GM04504 (cell line): ENCODE measurements at regions not wholly inside any gene's neighbourhood (a gene's known extent, or its start where the extent isn't known, plus 50 kb on each side); places are given as distances from the start of the nearest gene placed in this dataset.
"Not testable (repeated sequence)": the region's sequence is repeated elsewhere in the genome, so short reads cannot be mapped to it uniquely, and the experiment has no call there.

Experiments used
- DNase-seq: peaks from one replicate; pipeline ENCODE4 v3.0.0-alpha.2; 2012; ENCODE audit warnings: low read depth

GRCh38 chr11:101835506-101836063 lies 79.2 kb upstream of the CEP126 start:
- no peak for DNase-seq

- DNase-seq: not testable (repeated sequence)
Observed at GRCh38 chr11:101830475-101830874, 84.3 kb upstream of the CEP126 start.

- DNase-seq: no peak
Observed at GRCh38 chr11:101825531-101825930, 89.3 kb upstream of the CEP126 start.

- DNase-seq: no peak
Observed at GRCh38 chr11:101817581-101817980, 97.2 kb upstream of the CEP126 start.

GRCh38 chr11:101816613-101817012 lies 98.2 kb upstream of the CEP126 start:
- no peak for DNase-seq

GRCh38 chr11:101812546-101812945 lies 102.3 kb upstream of the CEP126 start:
- DNase-seq: no peak

- no peak for DNase-seq
Observed at GRCh38 chr11:101810546-101810945, 104.3 kb upstream of the CEP126 start.

GRCh38 chr11:101807531-101807930 lies 107.3 kb upstream of the CEP126 start:
- no peak for DNase-seq

GRCh38 chr11:101803651-101804050 lies 111.2 kb upstream of the CEP126 start:
- no peak for DNase-seq

GRCh38 chr11:101797335-101797734 lies 117.5 kb upstream of the CEP126 start:
- no peak for DNase-seq

GRCh38 chr11:101792814-101793213 lies 122.0 kb upstream of the CEP126 start:
- DNase-seq: no peak

GRCh38 chr11:101786916-101787315 lies 127.9 kb upstream of the CEP126 start:
- no peak for DNase-seq

GRCh38 chr11:101786421-101786820 lies 128.4 kb upstream of the CEP126 start:
- no peak for DNase-seq

- DNase-seq: not testable (repeated sequence)
Observed at GRCh38 chr11:101779167-101779566, 135.6 kb upstream of the CEP126 start.

GRCh38 chr11:101777476-101777875 lies 137.3 kb upstream of the CEP126 start:
- DNase-seq: no peak

- DNase-seq: no peak
Observed at GRCh38 chr11:101775033-101775432, 139.8 kb upstream of the CEP126 start.

- DNase-seq: no peak
Observed at GRCh38 chr11:101770648-101771047, 144.2 kb upstream of the CEP126 start.

GRCh38 chr11:101765932-101766331 lies 148.9 kb upstream of the CEP126 start:
- no peak for DNase-seq

GRCh38 chr11:101759771-101760450 lies 154.9 kb upstream of the CEP126 start:
- DNase-seq: no peak

GRCh38 chr11:101757741-101758140 lies 157.1 kb upstream of the CEP126 start:
- no peak for DNase-seq

- DNase-seq: no peak
Observed at GRCh38 chr11:101748572-101749344, 165.0 kb upstream of the TRPC6 start.

GRCh38 chr11:101745756-101746155 lies 161.9 kb upstream of the TRPC6 start:
- DNase-seq: no peak

GRCh38 chr11:101743828-101744227 lies 160.0 kb upstream of the TRPC6 start:
- DNase-seq: no peak
